GM12873 (cell line): ENCODE measurements at regions not wholly inside any gene's neighbourhood (a gene's known extent, or its start where the extent isn't known, plus 50 kb on each side); places are given as distances from the start of the nearest gene placed in this dataset.
A peak's percentile ranks its signal among the peaks of the same experiment; 100 is the strongest.

Source experiments
- TF ChIP-seq, protein P1 (sequence below): IDR thresholded peaks from 2 replicates; pipeline ENCODE4 v1.5.1; 2012; ENCODE audit warnings: low read depth, mild to moderate bottlenecking, moderate library complexity, low read length, control low read depth; ENCODE audit not compliant: insufficient read depth; ENCODE audit errors: missing control alignments

- TF ChIP-seq, protein P1, sequence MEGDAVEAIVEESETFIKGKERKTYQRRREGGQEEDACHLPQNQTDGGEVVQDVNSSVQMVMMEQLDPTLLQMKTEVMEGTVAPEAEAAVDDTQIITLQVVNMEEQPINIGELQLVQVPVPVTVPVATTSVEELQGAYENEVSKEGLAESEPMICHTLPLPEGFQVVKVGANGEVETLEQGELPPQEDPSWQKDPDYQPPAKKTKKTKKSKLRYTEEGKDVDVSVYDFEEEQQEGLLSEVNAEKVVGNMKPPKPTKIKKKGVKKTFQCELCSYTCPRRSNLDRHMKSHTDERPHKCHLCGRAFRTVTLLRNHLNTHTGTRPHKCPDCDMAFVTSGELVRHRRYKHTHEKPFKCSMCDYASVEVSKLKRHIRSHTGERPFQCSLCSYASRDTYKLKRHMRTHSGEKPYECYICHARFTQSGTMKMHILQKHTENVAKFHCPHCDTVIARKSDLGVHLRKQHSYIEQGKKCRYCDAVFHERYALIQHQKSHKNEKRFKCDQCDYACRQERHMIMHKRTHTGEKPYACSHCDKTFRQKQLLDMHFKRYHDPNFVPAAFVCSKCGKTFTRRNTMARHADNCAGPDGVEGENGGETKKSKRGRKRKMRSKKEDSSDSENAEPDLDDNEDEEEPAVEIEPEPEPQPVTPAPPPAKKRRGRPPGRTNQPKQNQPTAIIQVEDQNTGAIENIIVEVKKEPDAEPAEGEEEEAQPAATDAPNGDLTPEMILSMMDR: no peak
These were observed 123.1 kb downstream of the ZMAT3 start for GRCh38 chr3:178948546-178948945.

DNA sequence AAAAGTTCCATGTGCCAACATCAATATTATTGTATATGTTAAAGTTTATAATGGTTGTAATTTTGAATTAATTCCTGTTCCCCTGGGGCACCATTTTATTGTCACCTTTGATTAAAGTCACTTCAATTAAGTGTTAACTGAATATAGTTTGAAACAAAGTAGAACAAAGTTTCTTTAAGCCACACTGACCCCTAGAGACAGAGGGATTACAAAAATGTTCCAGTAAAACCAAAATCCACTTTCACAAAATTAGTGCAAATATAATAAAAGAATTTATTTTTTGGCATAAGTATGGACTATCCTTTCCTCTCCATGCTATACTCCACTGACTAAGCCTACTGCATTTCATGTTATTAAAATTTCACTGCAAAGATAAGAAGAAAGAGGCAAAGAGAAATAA, 123.9 kb downstream of the ZMAT3 start:
- TF ChIP-seq, protein P1: no peak

- TF ChIP-seq, protein P1: no peak
These were observed 141.5 kb downstream of the ZMAT3 start for GRCh38 chr3:178930116-178930515.

DNA sequence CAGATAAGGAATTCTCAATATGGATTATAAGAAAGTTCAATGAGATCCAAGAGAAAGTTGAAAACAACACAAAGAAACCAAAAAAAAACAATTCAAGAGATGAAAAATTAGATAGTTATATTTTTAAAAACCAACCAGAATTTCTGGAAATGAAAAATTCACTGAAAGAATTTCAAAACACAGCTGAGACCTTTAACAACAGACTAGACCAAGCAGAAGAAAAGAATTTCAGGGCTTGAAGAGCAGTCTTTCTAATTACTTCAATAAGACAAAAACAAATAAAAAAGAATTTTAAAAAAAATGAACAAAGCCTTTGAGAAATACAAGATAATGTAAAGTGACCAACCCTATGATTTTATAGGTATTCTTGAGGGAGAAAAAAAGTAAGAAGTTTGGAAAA, 155.4 kb downstream of the ZMAT3 start:
- TF ChIP-seq, protein P1: no peak

DNA sequence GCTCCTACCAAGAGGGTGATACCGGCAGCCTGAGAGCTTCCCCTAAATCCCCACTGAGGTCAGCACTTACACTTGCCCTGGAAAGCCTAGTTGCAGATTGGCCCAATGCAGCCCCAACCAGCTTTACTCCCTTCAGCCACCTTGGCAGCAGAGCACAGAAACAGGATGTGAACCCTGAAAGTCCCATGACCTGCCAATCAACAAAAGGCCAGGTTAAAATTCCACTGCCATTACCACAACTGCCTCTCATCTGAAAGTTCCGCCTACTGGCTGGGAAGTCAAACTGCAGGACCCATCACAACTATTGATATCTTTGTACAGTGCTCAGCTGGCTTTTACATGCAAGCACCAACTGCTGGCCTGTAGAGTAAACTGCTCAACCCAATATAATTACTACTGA, 156.2 kb downstream of the ZMAT3 start:
- TF ChIP-seq, protein P1: peak; percentile 41

DNA sequence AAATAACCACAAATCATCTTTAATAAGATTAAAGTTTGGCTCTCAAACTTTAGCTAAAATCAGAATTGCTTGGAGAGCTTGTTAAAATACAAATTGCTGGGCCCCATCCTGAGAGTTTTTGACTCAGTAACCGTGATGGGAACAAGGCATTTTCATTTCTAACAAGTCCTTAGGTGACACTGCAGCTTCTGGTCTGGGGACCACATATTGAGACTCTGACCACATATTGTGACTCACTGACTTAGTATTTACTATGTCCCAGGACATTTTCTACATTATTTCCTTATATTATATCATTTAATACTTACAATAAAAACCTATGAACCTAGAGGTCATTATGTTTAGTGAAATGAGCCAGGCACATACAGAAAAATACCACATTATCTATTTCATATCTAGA, 164.5 kb downstream of the ZMAT3 start:
- TF ChIP-seq, protein P1: no peak

- TF ChIP-seq, protein P1: no peak
These were observed 170.4 kb downstream of the ZMAT3 start for GRCh38 chr3:178901204-178901603.
